PC-3 (cell line): ENCODE measurements at regions not wholly inside any gene's neighbourhood (a gene's known extent, or its start where the extent isn't known, plus 50 kb on each side); places are given as distances from the start of the nearest gene placed in this dataset.

ENCODE experiments used
- ATAC-seq: fragments of 200-7000 bp; cut with Tn5 transposase; 2 replicates; pipeline ENCODE4 v1.9.1; 2020; ENCODE audit warnings: mild to moderate bottlenecking, moderate library complexity
- BruUV-seq: library from RNA; stranded (reverse); fragments of 400-500 nt; replicated peaks from 2 replicates; lab custom pipeline; 2021; lab: Mats Ljungman, UMichigan
- CTCF ChIA-PET: fragments of 300-600 bp; sonication (Branson Sonifier 250); formaldehyde crosslinking; loops from one replicate; lab custom pipeline; 2022; ENCODE audit warnings: antibody characterized with exemption; lab: Charles Lee
- POLR2A ChIA-PET: fragments of 300-600 bp; sonication (Branson Sonifier 250); formaldehyde crosslinking; loops from one replicate; lab custom pipeline; 2022; ENCODE audit warnings: antibody characterized with exemption; ENCODE audit not compliant: unreplicated experiment; lab: Charles Lee
- DNase-seq: peaks from one replicate; pipeline ENCODE4 v3.0.0-alpha.2; 2015
- H2AFZ ChIP-seq: fragments of 300-600 bp; sonication (generic); 2 replicates; pipeline ENCODE4 v1.6.0; 2016; ENCODE audit warnings: antibody characterized with exemption, low read length
- H3F3A ChIP-seq: fragments of 300-600 bp; sonication (generic); one replicate; pipeline ENCODE4 v1.6.0; 2017; ENCODE audit warnings: antibody characterized with exemption, low read length, control low read depth, mild to moderate bottlenecking; ENCODE audit not compliant: unreplicated experiment
- H3K27ac ChIP-seq: fragments of 300-600 bp; sonication (generic); 2 replicates; pipeline ENCODE4 v1.5.1; 2016; ENCODE audit warnings: mild to moderate bottlenecking, low read length
- H3K27me3 ChIP-seq: fragments of 300-600 bp; sonication (generic); 2 replicates; pipeline ENCODE4 v1.6.1; 2016; ENCODE audit warnings: low read length, mixed read lengths
- H3K36me3 ChIP-seq: fragments of 300-600 bp; sonication (generic); 2 replicates; pipeline ENCODE4 v1.6.1; 2016; ENCODE audit warnings: low read depth, mixed run types, low read length, mixed read lengths
- H3K4me1 ChIP-seq: fragments of 300-600 bp; sonication (generic); 2 replicates; pipeline ENCODE4 v1.5.1; 2016; ENCODE audit warnings: low read length; ENCODE audit not compliant: insufficient read depth
- H3K4me2 ChIP-seq: fragments of 300-600 bp; sonication (generic); 2 replicates; pipeline ENCODE4 v1.6.0; 2016; ENCODE audit warnings: low read length
- H3K4me3 ChIP-seq: fragments of 300-600 bp; sonication (generic); 2 replicates; pipeline ENCODE4 v1.5.1; 2016; ENCODE audit warnings: mild to moderate bottlenecking, low read length, mixed read lengths
- H3K79me2 ChIP-seq: fragments of 300-600 bp; sonication (generic); 2 replicates; pipeline ENCODE4 v1.6.1; 2017; ENCODE audit warnings: low read length, mixed read lengths
- H3K9ac ChIP-seq: fragments of 300-600 bp; sonication (generic); 2 replicates; pipeline ENCODE4 v1.6.0; 2016; ENCODE audit warnings: mild to moderate bottlenecking, low read length
- H3K9me2 ChIP-seq: fragments of 300-600 bp; sonication (generic); replicated peaks from 2 replicates; pipeline ENCODE4 v1.6.1; 2016; ENCODE audit warnings: mixed run types, low read length, mixed read lengths
- H3K9me3 ChIP-seq: fragments of 300-600 bp; sonication (generic); 2 replicates; pipeline ENCODE4 v1.6.1; 2016; ENCODE audit warnings: low read length, mixed read lengths
- H4K20me1 ChIP-seq: fragments of 300-600 bp; sonication (generic); 2 replicates; pipeline ENCODE4 v1.6.1; 2016; ENCODE audit warnings: low read length, mixed read lengths
- EZH2 ChIP-seq: fragments of 300-600 bp; sonication (generic); IDR thresholded peaks from one replicate; pipeline ENCODE4 v1.6.1; 2017; ENCODE audit warnings: antibody characterized with exemption, mild to moderate bottlenecking, low read length; ENCODE audit not compliant: unreplicated experiment
- EZH2phosphoT487 ChIP-seq: fragments of 300-600 bp; sonication (generic); IDR thresholded peaks from 2 replicates; pipeline ENCODE4 v1.6.1; 2018; ENCODE audit warnings: mild to moderate bottlenecking, antibody characterized with exemption, low read length, borderline replicate concordance
- intact Hi-C: fragments of 100-400 bp; cut with micrococcal nuclease; formaldehyde crosslinking; loops from 2 replicates; pipeline ENCODE4 v1.9.0; 2023
- TF ChIP-seq, protein P1 (sequence below): fragments of 300-600 bp; sonication (generic); conservative IDR thresholded peaks from 2 replicates; pipeline ENCODE4 v1.5.1; 2017; ENCODE audit warnings: antibody characterized with exemption, low read depth, mild to moderate bottlenecking, low read length

DNA sequence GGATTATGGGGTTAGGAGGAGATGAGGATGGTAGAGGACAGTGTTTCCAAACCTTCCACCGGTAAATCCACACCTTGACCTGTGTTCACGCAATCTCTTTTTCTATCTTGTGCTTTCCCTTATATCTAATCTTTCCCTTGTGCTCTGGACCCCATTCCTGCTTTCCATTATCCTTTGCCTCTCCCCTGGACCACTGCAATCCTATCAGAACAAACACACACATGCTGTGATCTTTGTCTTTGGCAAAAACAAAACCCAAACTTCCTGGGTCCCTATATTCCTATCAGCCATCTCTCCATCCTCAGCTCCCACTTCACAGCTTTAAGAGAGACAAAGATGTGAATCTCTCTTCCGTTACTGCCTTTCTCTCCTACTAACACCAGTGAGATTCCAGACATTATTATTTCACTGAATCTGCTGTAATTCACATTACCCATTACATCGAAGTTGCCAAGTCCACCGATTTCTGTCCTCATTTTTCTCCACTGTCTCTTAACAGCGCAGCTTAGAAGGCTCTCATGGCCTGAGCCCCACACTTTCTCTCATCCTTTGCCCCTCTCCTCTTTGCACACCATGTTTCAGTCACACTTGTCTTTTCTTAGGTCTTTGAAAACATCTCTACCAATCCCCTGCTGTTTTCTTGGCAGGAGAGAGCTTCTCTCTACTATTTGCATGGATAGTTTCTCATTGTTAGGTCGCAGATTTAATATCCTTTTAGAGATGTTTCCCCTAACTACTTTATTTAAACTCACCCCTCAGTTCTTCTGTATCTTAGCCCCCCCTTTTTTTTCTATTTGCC, 230.0 kb upstream of the B3GALT2 start:
- Histone ChIP-seq H3K4me2 (no peak overlapping the region), H3K9me2 (no peaks in the 10 kb centered on the region), H3K36me3 (no peaks in the 10 kb centered on the region), H3K4me1 (no peaks in the 10 kb centered on the region), H3K27ac (no peak overlapping the region), H3K79me2 (no peaks in the 10 kb centered on the region), H3F3A (no peaks in the 10 kb centered on the region), H3K9ac (no peak overlapping the region), H3K27me3 (no peaks in the 10 kb centered on the region), H3K4me3 (no peak overlapping the region), H4K20me1 (no peaks in the 10 kb centered on the region), H3K9me3 (no peaks in the 10 kb centered on the region), H2AFZ (no peak overlapping the region)
- no TSS peak for BruUV-seq
- ChIA-PET CTCF (no interaction called here), POLR2A (no interaction called here)
- no peak for TF ChIP-seq EZH2phosphoT487
- TF ChIP-seq EZH2, result no peak
- TF ChIP-seq, protein P1, sequence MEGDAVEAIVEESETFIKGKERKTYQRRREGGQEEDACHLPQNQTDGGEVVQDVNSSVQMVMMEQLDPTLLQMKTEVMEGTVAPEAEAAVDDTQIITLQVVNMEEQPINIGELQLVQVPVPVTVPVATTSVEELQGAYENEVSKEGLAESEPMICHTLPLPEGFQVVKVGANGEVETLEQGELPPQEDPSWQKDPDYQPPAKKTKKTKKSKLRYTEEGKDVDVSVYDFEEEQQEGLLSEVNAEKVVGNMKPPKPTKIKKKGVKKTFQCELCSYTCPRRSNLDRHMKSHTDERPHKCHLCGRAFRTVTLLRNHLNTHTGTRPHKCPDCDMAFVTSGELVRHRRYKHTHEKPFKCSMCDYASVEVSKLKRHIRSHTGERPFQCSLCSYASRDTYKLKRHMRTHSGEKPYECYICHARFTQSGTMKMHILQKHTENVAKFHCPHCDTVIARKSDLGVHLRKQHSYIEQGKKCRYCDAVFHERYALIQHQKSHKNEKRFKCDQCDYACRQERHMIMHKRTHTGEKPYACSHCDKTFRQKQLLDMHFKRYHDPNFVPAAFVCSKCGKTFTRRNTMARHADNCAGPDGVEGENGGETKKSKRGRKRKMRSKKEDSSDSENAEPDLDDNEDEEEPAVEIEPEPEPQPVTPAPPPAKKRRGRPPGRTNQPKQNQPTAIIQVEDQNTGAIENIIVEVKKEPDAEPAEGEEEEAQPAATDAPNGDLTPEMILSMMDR, result no peak
- ATAC-seq (no peak), DNase-seq (no peak)
- intact Hi-C loops, result no loop called here

- Histone ChIP-seq H3K27ac (no peak overlapping the region), H3K9ac (no peak overlapping the region), H3K9me3 (no peaks in the 10 kb centered on the region), H3K27me3 (no peaks in the 10 kb centered on the region), H4K20me1 (no peaks in the 10 kb centered on the region), H2AFZ (no peak overlapping the region), H3K9me2 (no peaks in the 10 kb centered on the region), H3K4me2 (no peak overlapping the region), H3K4me1 (no peaks in the 10 kb centered on the region), H3F3A (no peaks in the 10 kb centered on the region), H3K4me3 (no peak overlapping the region), H3K79me2 (no peaks in the 10 kb centered on the region), H3K36me3 (no peaks in the 10 kb centered on the region)
- TF ChIP-seq EZH2 (no peak), EZH2phosphoT487 (no peak)
- TF ChIP-seq, protein P1, result no peak
- intact Hi-C loops, result no loop called here
- POLR2A ChIA-PET, result interaction anchor here (0.6 kb wide), 1 partner anchor 293 kb away, joined by 6 read pairs; no protein-coding TSS in a partner anchor
- ATAC-seq, result no peak
- CTCF ChIA-PET, result no interaction called here
- no peak for DNase-seq
- no TSS peak for BruUV-seq
Measured at GRCh38 chr1:193415256-193415655, 228.8 kb upstream of the B3GALT2 start.

DNA sequence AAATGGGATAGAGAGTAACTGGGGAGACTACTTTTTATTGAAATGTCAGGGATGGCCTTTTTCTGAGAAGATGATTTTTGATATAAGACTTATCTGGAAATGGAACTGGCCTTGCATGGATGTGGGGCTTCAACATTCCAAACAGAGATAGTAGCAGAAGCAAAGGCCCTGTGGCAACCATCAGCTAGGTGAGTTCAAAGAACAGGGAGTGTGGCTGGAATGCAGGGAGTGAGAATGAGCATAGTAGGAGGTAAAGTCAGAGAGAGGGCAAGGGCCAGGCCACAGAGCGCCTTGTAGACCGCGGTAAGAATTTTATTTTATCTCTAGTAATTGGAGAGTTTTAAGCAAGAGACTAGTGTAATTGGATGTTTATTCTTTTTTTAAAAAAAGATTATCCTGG, 227.0 kb upstream of the B3GALT2 start:
- H3K9me3 ChIP-seq, result no peaks in the 10 kb centered on the region
- H3F3A ChIP-seq, result no peaks in the 10 kb centered on the region
- ChIA-PET POLR2A (no interaction called here), CTCF (no interaction called here)
- no peak overlapping the region for H3K27ac ChIP-seq
- BruUV-seq, result no TSS peak
- H3K9me2 ChIP-seq, result no peaks in the 10 kb centered on the region
- intact Hi-C loops, result no loop called here
- H3K79me2 ChIP-seq, result no peaks in the 10 kb centered on the region
- no peak overlapping the region for H3K4me2 ChIP-seq
- no peaks in the 10 kb centered on the region for H3K4me1 ChIP-seq
- H3K4me3 ChIP-seq, result no peak overlapping the region
- DNase-seq, result no peak
- ATAC-seq, result no peak
- H2AFZ ChIP-seq, result no peak overlapping the region
- no peak for TF ChIP-seq EZH2
- TF ChIP-seq EZH2phosphoT487, result no peak
- TF ChIP-seq, protein P1, result no peak
- H3K27me3 ChIP-seq, result no peaks in the 10 kb centered on the region
- H4K20me1 ChIP-seq, result no peaks in the 10 kb centered on the region
- no peak overlapping the region for H3K9ac ChIP-seq
- no peaks in the 10 kb centered on the region for H3K36me3 ChIP-seq
